ENCODE measurements at regions not wholly inside any gene's neighbourhood (a gene's known extent, or its start where the extent isn't known, plus 50 kb on each side); places are given as distances from the start of the nearest gene placed in this dataset.

DNA sequence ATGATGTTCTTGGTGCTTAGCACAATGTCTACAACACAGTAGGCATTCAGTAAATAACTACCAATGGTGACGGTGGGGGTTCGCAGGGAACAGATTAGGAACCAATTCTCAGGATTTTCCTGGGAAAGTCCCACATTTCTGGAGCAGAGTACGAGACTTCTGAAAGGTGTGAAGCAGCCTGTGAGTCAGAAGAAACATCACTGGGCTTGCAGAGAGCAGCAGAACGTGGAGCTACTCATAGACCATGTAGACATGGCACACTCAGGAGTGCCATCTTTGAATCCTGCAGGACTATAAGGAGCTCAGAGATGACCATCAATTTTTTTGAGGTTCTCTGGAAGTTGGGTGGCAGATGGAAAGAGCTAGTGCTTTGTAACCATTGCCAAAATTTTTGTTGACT is 106.6 kb upstream of the ANKRD55 start:
- DNase-seq = no peak

DNA sequence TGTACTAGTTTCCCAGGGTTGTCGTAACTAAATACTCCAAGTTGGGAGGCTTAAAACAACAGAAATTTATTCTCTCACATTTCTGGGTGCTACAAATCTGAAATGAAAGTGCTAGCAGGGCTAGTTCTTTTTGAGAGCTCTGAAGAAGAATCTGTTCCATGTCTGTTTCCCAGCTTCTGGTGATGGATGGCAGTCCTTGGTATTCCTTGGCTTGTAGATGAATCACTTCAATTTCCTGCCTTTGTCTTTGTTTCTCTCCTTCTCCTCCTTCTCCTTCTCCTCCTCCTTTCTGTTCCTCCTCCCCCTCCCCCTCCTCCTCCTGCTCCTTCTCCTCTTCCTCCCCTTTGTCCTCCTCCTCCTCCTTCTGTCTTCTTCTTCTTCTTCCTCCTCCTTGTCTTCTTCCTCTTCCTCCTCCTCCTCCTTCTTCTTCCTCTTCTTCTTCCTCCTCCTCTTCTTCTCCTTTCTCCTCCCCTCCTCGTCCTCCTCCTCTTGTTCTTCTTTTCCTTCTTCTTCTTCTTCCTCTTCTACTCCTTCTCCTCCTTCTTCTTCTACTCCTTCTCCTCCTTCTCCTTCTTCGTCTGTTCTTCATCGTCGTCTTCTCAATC is 104.7 kb upstream of the ANKRD55 start:
- DNase-seq = no peak

DNA sequence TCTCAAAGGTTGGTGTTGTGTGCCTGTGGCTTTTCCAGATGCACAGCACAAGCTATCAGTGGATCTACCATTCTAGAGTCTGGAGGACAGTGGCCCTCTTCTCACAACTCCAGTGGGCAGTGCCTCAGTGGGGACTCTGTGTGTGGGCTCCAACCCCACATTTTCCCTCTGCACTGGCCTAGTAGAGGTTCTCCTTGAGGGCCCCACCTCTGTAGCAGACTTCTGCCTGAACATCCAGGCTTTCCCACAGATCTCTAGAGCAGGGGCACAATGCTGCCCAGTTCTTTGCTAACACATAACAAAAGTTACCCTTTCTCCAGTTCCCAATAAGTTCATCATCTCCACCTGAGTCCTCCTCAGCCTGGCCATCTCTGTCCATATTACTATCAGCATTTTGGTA is 102.1 kb upstream of the ANKRD55 start:
- DNase-seq = no peak

DNA sequence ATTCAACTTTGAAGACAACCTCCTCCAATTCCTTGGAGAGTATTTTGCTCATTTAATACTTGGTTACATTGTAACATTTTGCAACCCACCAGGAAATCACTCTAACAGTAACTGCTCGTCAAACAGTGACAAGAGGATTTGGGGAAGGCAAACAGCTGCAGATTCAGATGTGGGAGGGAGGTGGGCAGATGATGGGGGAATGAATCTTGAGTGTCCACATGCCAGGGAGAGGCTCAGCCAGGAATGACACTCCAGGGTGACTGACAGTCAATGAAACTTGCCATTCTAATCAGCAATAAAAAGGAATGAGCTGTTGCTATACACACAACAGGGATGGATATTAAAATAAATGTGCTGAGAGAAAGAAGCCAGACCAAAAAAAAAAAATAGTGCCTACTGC is 97.7 kb upstream of the ANKRD55 start:
- DNase-seq = no peak

DNA sequence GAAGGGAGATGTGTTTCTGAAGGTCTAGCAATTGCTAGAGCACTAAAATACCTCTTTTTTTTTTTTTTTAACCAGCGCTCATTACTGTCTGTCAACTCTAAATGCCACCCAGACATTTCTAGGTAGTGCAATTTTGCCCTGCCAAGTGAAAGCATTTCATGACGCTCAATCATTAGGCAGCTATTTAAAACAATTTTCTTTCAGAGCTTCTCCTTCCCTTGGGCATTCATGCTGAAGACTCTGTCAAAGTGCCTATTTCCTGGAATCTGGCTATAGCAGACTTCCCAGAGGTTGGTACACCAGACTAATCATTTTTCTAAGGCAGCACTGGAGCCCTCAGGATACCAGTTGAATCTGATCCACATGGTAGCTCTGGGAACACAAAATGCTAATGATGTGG is 97.0 kb upstream of the ANKRD55 start:
- no peak for DNase-seq

DNA sequence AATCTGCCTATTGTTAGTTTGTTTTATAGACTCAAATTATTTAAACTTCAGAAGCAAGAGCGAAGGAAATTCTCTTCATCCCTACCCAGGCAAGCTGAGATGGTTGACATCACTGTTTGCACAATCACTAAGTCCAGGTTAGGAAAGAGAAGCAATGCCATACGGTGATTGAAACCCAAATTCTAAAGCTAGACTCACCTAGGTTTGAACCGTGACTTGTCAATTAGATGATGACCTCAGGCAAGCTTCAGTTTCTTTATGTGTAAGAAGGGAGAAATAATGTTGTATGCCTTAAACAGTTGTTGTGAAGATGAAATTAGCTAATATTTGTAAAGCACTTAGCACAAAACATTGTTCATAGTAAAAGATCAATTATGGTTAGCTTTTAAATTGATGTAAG is 96.5 kb upstream of the ANKRD55 start:
- no peak for DNase-seq

DNA sequence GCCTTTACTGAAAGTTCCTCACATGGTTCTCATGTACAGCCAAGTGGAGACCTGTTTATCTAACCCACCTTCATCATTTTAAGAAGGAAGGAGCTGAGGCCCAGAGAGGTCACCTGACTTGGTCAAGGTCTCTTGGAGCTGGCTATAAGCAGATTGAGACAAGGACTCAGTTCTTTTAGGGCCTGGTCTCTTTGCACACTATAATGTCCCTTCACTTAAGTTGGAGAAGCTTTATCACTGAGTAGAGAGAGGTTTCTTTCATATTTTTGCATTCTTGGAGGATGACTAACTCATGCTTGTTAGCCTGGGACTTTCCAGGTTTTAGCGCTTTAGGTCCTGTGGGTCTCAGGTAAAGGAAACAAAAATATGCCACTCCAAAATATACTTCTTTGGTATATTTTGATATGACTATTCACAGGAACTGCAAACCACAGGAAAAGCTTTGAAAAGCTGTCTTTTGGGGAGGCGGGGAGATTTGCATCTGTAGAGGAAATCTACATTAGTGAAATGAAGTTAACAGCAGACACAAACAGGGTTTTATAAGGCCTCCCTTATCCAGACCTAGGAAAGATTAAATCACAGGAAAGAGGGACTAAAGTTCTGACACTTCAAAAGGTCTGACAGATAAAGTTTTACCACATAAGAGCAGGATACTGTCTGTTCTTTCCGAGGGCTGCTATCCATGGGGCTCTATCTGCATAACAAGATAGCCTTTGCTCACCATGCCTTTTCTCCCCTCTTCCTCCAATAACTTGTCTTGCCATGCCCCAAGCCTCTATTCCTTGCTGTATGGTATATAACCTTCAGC is 95.8 kb upstream of the ANKRD55 start:
- DNase-seq = peak; percentile 76

DNA sequence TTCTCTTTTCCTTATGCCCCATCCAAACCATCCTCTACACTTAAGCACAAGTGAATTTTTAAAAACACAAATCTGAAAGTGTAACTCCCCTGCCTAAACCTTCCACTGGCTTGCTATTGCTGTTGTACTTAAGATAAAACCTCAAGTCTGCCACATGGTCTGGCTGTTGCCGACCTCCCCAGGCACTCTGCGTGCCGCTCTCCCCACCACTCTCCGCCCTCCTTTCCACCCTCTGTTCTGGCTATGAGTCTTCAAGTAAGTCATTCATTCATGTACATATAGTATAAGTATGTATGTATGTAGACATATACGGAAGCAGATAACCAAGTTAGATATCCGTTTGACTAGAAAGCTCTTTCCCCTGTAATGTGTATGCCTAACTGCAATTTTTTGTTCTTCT is 94.7 kb upstream of the ANKRD55 start:
- DNase-seq = peak; percentile 88

DNA sequence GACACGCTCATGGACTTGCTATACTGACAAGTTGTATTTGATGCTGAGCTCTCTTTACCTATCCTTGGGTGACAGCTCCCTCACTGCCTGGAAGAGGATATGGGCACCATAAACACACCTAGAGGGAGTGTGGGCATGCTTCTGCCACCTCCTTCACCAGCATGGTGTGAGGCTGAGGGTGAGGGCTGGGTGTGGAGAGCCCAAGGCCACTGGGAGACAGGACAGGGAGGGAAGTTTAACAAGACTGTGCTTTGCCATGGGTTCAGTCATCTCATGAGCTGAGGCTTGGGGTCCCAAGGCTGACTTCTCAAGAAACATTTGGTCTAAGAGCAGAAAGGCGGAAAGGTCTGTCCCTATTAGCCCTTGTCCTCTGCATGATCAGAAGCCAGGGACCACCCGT is 93.6 kb upstream of the ANKRD55 start:
- no peak for DNase-seq

DNA sequence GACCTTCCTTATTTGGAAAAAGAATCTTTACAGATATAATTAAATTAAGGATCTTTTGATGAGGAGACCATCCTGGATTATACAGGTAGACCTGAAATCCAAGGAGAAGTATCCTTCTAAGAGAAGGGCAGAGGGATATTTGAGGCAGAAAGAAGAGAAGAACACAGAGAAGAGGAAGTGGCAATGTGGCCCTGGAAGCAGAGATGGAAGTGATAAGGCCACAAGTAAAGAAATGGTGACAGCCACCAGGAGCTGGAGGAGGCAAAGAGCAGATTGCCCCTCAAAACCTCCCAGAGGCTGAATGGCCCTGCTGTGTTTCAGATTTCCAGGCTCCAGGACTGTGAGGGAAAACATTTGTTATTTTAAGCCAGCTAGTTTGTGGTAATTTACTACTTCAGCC is 93.0 kb upstream of the ANKRD55 start:
- no peak for DNase-seq

DNA sequence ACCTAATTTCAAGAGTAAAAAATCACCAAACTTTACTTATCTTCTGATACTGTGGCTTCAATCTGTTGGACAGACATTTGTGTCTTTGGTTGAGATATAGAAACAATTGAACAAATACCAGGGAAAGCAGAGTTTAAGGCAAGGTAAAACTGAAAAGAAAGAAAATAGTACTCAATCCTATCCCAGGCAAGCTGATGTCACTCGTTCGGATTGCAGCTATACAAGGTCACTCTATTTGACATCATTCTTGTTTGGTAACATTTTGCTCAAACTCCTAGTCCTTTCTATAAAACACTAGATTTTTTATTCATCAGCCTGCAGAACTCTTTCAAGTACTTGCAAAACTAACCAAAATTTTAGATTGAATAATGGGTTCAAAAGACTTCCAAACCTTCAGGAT is 91.9 kb upstream of the ANKRD55 start:
- DNase-seq = no peak

DNA sequence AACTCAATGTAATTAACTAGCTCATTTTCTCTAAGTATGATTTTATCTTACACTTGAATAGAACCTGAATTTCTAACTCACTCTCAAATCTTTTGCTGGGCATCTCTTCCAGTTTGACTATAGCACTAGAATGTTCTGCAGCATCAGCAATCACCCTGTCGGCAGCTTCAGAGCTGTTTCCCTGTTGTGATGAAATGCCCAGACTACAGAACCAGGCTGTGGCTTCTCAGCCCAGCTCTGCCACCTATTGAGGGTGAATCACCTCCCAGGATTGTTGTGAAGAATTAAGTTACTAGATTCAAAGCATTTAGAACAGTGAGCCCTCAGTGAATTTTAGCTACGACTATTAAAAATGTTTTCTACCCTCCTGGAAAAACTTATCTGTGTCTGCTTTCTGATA is 90.4 kb upstream of the ANKRD55 start:
- DNase-seq = peak; percentile 69

DNA sequence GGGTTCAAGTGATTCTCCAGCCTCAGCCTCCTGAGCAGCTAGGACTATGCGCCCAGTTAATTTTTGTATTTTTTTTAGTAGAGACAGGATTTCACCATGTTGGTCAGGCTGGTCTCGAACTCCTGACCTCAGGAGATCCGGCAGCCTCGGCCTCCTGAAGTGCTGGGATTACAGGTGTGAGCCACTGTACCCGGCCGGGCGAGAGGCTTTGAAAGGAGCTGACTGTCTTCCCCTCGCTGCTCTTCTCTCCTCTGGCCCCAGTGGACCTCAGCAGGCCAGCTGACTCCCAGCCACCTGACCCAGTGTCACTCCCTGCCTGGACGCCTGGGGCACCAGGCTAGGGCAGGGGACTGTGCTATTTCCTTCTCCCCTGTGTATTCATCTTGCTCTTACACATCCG is 89.5 kb upstream of the ANKRD55 start:
- no peak for DNase-seq

DNA sequence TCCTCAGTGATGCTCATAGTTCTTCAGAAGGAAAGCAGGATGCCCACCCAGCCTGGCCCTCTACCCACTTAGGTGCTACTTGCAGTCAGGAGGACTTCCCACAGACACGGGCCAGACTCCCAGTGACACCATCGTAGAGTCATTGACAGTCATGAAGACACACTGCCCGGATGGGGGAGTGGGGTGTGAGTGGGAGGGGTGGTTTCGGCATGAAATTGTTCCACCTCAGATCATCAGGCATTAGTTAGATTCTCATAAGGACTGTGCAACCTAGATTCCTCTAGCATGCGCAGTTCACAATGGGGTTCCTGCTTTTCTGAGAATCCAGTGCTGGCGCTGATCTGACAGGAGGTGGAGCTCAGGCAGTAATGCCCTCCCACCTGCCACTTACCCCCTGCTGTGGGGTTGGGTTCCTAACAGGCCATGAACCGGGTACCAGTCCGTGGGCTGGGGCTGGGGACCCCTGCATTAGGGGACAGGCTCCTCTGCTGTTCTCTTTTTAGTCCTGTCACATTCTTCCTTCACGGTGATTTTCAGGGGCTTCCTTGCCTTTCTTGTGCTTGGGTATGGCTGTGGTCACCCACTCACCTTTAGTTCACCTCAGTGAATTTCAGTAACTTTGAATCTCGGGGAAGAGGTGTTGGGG is 88.2 kb upstream of the ANKRD55 start:
- DNase-seq = peak; percentile 73

DNA sequence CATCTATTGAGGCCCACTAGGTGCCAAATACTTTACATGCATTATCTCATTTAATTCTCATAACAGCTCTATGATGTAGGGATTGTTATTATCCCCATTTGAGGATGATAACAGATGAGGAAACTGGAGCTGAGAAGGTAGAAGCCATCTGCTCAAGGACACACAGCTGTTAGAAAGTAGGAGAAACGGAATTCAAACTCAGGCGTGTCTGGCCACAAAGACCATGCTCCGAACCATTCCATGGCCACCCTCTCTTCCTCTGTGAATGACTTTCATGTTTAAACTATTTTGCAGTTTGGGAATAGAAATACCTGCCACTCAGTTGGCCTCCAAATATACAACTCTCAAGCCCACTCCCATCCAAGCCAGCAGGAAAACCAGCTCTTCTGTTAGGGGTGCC is 87.6 kb upstream of the ANKRD55 start:
- DNase-seq = no peak

DNA sequence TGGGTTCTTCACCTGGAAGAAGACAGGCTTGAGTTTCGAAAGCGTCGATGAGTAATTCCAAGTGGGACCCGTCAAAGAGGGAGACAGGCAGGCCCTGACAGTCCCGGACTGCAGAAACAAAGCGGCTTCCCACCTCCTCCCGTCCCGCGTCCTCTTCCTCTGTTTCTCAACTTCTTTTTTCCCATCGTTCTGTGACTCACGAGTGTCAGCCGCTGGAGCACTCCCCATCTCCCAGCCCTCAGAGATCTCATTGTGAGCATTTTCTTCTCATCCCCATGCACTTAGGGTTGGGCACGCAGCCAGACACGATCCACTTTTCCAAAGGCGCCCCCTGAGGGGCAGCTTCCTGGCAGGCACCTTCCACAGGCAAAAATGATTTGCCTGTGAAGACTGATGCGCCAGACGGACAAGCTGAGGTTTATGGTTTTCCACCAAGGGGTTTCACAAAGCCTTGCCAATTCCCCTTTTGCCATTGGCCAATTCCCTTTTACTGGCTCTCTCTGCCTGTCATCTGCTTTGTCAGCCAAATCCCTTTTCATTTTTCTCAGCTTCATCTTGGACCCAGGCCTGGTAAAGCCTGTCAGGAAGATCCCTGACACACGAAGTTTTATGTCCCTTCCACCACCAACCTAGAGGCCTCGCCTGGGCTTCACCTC is 86.5 kb upstream of the ANKRD55 start:
- no peak for DNase-seq

DNA sequence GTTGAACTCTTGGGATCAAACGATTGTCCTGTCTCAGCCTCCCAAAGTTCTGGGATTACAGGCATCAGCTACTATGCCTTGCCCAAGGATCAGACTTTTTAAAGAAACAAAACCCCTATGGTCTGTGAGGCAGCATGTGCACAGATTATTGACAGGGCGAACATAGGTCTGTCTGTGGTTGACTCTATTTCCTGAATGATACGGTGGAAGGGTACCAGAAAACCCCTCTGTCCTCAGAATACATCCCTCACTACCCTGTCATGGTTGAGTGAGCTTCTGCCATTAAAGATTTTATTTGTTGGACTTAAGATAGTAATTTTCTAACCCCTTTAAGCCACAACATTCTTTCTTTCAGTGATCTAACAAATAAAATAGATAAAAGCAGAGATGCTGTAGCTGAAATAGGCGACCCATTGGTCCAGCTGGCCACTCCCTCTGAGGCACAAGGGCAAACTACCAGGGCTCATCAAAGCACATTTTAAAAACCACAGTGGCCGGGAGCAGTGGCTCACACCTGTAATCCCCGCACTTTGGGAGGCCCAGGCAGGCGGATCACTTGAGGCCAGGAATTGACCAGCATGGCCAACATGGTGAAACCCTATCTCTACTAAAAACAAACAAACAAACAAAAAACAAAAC is 84.9 kb upstream of the ANKRD55 start:
- DNase-seq = no peak

DNA sequence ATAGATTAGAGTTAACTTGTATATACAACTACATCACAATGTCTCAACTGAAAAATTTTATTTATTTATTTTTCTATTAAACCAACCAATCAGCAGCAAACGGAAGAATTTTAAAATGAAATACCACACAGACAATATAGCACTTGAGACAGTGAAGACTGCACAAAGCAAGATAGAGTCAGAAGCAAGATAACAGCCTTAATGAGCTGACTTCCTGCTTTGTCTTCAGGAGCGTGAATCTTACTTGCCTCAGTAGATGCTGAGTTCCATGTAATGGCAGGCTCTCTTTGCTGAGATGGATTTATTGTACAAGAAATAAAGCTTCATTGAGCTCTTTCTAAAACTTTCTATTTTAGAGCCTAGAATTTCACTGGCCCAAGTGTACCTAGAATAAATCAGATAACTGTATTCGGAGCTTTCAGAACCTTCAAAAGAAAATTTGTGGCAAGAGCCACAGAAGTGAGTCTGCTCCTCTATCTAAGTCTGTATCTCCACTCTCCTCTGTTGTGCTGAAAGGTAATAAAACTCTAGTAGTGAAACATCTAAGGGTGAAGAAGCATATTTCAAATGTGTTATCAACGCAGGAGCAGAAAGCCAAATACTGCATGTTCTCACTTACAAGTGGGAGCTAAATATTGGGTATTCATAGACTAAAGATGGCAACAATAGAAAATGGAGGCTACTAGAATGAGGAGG is 83.3 kb upstream of the ANKRD55 start:
- no peak for DNase-seq

DNA sequence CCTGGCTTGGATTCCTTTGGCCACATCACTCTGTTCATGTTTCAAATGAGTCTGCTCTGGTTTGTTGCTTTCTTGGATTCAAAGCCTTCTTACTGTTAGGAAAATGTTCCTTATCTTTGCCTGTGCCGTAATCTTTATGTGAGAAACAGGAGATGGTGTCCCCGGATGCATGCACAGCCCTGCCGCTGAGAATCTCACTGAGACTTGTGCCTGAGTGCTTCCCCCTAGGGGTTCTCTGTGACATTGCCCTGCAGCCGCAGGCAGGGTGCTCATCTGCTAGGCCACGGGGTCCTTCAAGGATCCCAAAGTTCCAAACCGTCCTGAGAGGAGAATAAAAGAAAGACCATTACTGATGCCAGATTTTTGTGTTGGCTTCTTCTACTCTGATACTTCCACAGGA is 81.4 kb upstream of the ANKRD55 start:
- DNase-seq = no peak

DNA sequence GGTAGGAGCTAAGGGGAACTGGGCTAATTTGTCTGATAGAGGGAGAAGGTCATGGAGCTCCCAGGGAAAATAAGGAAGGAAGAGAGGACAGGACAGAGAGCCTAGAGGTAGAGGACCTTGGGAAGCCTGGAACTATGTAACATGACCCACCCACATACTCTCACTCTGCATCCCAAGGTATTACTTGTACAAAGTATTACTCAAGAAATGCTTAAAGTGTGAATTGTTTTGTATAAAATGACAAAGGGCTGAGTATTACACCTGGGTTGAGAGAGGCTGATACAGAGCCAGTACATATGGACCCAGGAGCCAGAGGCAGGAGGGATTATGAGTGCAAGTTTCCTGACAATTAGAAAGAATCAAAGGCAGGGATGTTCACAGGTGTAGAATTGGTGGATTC is 80.5 kb upstream of the ANKRD55 start:
- no peak for DNase-seq

DNA sequence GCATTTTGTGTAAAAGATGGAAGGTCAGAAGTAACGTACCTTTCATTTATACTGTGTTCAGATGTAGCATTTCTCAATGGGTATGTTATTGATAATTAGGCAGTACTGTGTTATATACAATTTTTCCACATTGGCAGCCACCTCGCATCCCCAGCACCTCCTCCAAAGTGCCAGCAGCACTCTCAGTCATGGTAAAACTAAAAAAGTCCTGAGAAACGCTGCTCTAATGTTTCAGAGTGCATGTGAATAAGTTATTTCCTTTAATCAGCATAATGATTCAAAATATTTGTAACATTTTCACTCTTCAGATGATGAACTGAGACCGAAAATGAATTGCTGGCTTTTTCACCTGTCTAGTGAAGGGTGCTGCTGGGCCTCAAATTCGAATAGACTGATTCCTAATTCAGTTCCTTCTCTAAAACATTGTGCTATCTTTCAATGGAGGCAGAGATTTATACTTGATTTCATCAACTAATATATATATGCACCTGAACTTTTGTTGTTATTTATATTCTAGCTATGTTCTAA is 79.9 kb upstream of the ANKRD55 start:
- DNase-seq = no peak

DNA sequence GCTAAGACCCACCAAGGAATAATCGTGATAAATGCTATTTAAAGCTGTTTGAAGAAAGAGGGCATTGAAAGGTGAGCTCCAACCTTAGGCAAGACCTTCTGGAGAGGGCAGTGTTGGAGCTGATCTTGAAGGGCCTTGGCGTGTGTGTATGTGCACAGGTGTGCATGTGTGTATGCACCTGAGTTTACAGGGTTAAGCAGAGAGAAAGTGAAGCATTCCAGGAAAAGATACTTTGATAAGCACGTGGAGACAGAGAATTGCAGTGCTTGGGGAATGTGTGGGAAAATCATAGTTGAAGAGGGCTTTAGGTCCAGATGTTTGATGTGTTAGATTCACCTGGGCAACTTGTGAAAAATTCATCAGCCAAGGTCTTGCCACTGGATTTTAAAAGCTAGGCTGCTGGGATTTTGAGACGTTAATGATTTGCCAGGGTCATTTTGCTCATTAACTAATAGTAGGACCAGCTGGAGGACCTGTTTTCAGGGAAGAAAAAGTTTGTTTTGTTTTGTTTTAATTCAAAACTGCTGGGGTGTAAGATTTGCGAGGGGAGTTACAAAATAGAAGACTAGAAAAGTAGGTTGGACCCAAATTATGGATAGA is 78.3 kb upstream of the ANKRD55 start:
- DNase-seq = no peak
